Fibroblast of lung (primary cell): ENCODE measurements at regions not wholly inside any gene's neighbourhood (a gene's known extent, or its start where the extent isn't known, plus 50 kb on each side); places are given as distances from the start of the nearest gene placed in this dataset.

ENCODE experiments used
- DNase-seq, 2 donors: peaks; one replicate each; pipeline versions ENCODE4 v3.0.0 to v3.0.0-alpha.2; 2010; ENCODE audit warnings: low read depth in 2 of 2
- H2AFZ ChIP-seq: 2 replicates; pipeline ENCODE4 v1.5.1; 2012; ENCODE audit warnings: low read length, control low read depth, inconsistent platforms
- H3K27ac ChIP-seq: 2 replicates; pipeline ENCODE4 v1.5.1; 2011; ENCODE audit warnings: low read length, control low read depth; ENCODE audit not compliant: insufficient read depth
- H3K27me3 ChIP-seq: 2 replicates; pipeline ENCODE4 v1.5.1; 2011; ENCODE audit warnings: mild to moderate bottlenecking, low read length; ENCODE audit not compliant: control insufficient read depth, insufficient read depth
- H3K36me3 ChIP-seq: 2 replicates; pipeline ENCODE4 v1.5.1; 2011; ENCODE audit warnings: low read length; ENCODE audit not compliant: control insufficient read depth, insufficient read depth
- H3K4me1 ChIP-seq: 2 replicates; pipeline ENCODE4 v1.5.1; 2011; ENCODE audit warnings: low read length; ENCODE audit not compliant: control insufficient read depth, insufficient read depth; ENCODE audit errors: extremely low read depth
- H3K4me2 ChIP-seq: 2 replicates; pipeline ENCODE4 v1.5.1; 2011; ENCODE audit warnings: low read length, control low read depth; ENCODE audit not compliant: insufficient read depth; ENCODE audit errors: extremely low read depth
- H3K4me3 ChIP-seq, 4 experiments: fragments of 200-600 bp in 1 of 4; sonication (generic) in 1 of 4; replicated peaks in 1 of 4; 2 replicates each; pipeline ENCODE4 v1.5.1; 2011 to 2016; ENCODE audit warnings: low read length in 4 of 4, low read depth in 3 of 4, mild to moderate bottlenecking in 3 of 4, control low read depth in 2 of 4, inconsistent platforms in 1 of 4, mixed read lengths in 1 of 4; ENCODE audit not compliant: insufficient read depth in 1 of 4; ENCODE audit errors: control extremely low read depth in 1 of 4
- H3K79me2 ChIP-seq: 2 replicates; pipeline ENCODE4 v1.5.1; 2012; ENCODE audit warnings: mild to moderate bottlenecking, low read length, inconsistent platforms; ENCODE audit not compliant: control insufficient read depth, insufficient read depth
- H3K9ac ChIP-seq: 2 replicates; pipeline ENCODE4 v1.5.1; 2011; ENCODE audit warnings: mild to moderate bottlenecking, low read length, control low read depth; ENCODE audit not compliant: insufficient read depth
- H3K9me3 ChIP-seq: 2 replicates; pipeline ENCODE4 v1.5.1; 2012; ENCODE audit warnings: low read depth, low read length; ENCODE audit not compliant: control insufficient read depth, insufficient read depth
- H4K20me1 ChIP-seq: 2 replicates; pipeline ENCODE4 v1.5.1; 2011; ENCODE audit warnings: low read length; ENCODE audit not compliant: control insufficient read depth, insufficient read depth; ENCODE audit errors: extremely low read depth
- CTCF ChIP-seq, 2 donors: IDR thresholded peaks in 1 of 2; conservative IDR thresholded peaks in 1 of 2; 1 replicate in 1 of 2; 2 replicates in 1 of 2; pipeline ENCODE4 v1.5.1; 2011 to 2012; ENCODE audit warnings: low read length in 2 of 2, control low read depth in 1 of 2, inconsistent platforms in 1 of 2, low read depth in 1 of 2, mild to moderate bottlenecking in 1 of 2
- EZH2 ChIP-seq: IDR thresholded peaks from 2 replicates; pipeline ENCODE4 v1.5.1; 2012; ENCODE audit warnings: low read length, control low read depth, mild to moderate bottlenecking; ENCODE audit errors: missing control alignments

- H3K4me2 ChIP-seq: no peak overlapping the region
- no peaks in the 10 kb centered on the region for H4K20me1 ChIP-seq
- H3K79me2 ChIP-seq: no peaks in the 10 kb centered on the region
- H3K27ac ChIP-seq: no peak overlapping the region
- no peaks in the 10 kb centered on the region for H3K27me3 ChIP-seq
- H3K9ac ChIP-seq: no peak overlapping the region
- H3K9me3 ChIP-seq: no peaks in the 10 kb centered on the region
- no peak overlapping the region for H2AFZ ChIP-seq
- no peak overlapping the region for H3K4me3 ChIP-seq
- no peaks in the 10 kb centered on the region for H3K36me3 ChIP-seq
- TF ChIP-seq EZH2 (no peak), CTCF (conservative IDR thresholded peaks at IDR 0.05 in 1 of 2, IDR thresholded peaks at IDR 0.05 in 1 of 2; ENCODE audit: low read depth in 1 of 2, low read length in 2 of 2) (no peak)
- H3K4me1 ChIP-seq: no peaks in the 10 kb centered on the region
- no peak for DNase-seq
Measured at GRCh38 chr10:63027531-63027930, 105.6 kb upstream of the NRBF2 start.

- H3K79me2 ChIP-seq: no peaks in the 10 kb centered on the region
- no peaks in the 10 kb centered on the region for H3K36me3 ChIP-seq
- H3K27ac ChIP-seq: no peak overlapping the region
- H4K20me1 ChIP-seq: no peaks in the 10 kb centered on the region
- H3K4me1 ChIP-seq: no peaks in the 10 kb centered on the region
- DNase-seq: no peak
- H3K4me3 ChIP-seq: no peak overlapping the region
- no peaks in the 10 kb centered on the region for H3K27me3 ChIP-seq
- TF ChIP-seq CTCF (conservative IDR thresholded peaks at IDR 0.05 in 1 of 2, IDR thresholded peaks at IDR 0.05 in 1 of 2; ENCODE audit: low read depth in 1 of 2, low read length in 2 of 2) (no peak), EZH2 (no peak)
- H2AFZ ChIP-seq: no peak overlapping the region
- no peak overlapping the region for H3K4me2 ChIP-seq
- no peak overlapping the region for H3K9ac ChIP-seq
- no peaks in the 10 kb centered on the region for H3K9me3 ChIP-seq
Measured at GRCh38 chr10:63021225-63021624, 111.9 kb upstream of the NRBF2 start.

GRCh38 chr10:63013755-63014154, 119.4 kb upstream of the NRBF2 start:
- no peaks in the 10 kb centered on the region for H3K4me1 ChIP-seq
- H3K9ac ChIP-seq: no peak overlapping the region
- H4K20me1 ChIP-seq: no peaks in the 10 kb centered on the region
- H3K27me3 ChIP-seq: no peaks in the 10 kb centered on the region
- no peak overlapping the region for H3K27ac ChIP-seq
- no peaks in the 10 kb centered on the region for H3K9me3 ChIP-seq
- H3K36me3 ChIP-seq: no peaks in the 10 kb centered on the region
- no peak overlapping the region for H3K4me2 ChIP-seq
- H3K79me2 ChIP-seq: no peaks in the 10 kb centered on the region
- no peak overlapping the region for H2AFZ ChIP-seq
- TF ChIP-seq EZH2 (no peak), CTCF (conservative IDR thresholded peaks at IDR 0.05 in 1 of 2, IDR thresholded peaks at IDR 0.05 in 1 of 2; ENCODE audit: low read depth in 1 of 2, low read length in 2 of 2) (no peak)
- DNase-seq: no peak
- H3K4me3 ChIP-seq: no peak overlapping the region
